SK-N-MC (cell line): ENCODE measurements at regions not wholly inside any gene's neighbourhood (a gene's known extent, or its start where the extent isn't known, plus 50 kb on each side); places are given as distances from the start of the nearest gene placed in this dataset.

ENCODE experiments used
- DNase-seq: peaks from one replicate; pipeline ENCODE4 v3.0.0-alpha.2; 2011; ENCODE audit warnings: low read depth, low spot score
- H3K27ac ChIP-seq: fragments of 200-600 bp; sonication (generic); 2 replicates; pipeline ENCODE4 v1.5.1; 2016; ENCODE audit warnings: mixed run types
- H3K36me3 ChIP-seq: fragments of 200-600 bp; sonication (generic); 2 replicates; pipeline ENCODE4 v1.6.1; 2017; ENCODE audit warnings: antibody characterized with exemption, low read length, mixed read lengths; ENCODE audit not compliant: insufficient read depth
- H3K4me3 ChIP-seq: fragments of 200-600 bp; sonication (generic); 2 replicates; pipeline ENCODE4 v1.5.1; 2016
- H3K9ac ChIP-seq: fragments of 200-600 bp; sonication (generic); 2 replicates; pipeline ENCODE4 v1.8.0; 2017; ENCODE audit warnings: mixed run types, mixed read lengths; ENCODE audit not compliant: insufficient read length
- H3K9me3 ChIP-seq: fragments of 200-600 bp; sonication (generic); 2 replicates; pipeline ENCODE4 v1.6.1; 2017; ENCODE audit warnings: low read depth, mild to moderate bottlenecking, antibody characterized with exemption, low read length, moderate library complexity, mixed read lengths
- EZH2 ChIP-seq: fragments of 200-600 bp; sonication (generic); IDR thresholded peaks from one replicate; pipeline ENCODE4 v1.6.1; 2017; ENCODE audit warnings: antibody characterized with exemption
- FOXP2 ChIP-seq: optimal IDR thresholded peaks from 2 replicates; pipeline ENCODE3; 2011; ENCODE audit warnings: mild to moderate bottlenecking, moderate library complexity; ENCODE audit not compliant: insufficient read depth; ENCODE audit errors: extremely low read length, control extremely low read depth
- POLR2AphosphoS5 ChIP-seq: IDR thresholded peaks from 2 replicates; pipeline ENCODE4 v1.6.1; 2012; ENCODE audit warnings: mild to moderate bottlenecking, low read depth, low read length, borderline replicate concordance

DNA sequence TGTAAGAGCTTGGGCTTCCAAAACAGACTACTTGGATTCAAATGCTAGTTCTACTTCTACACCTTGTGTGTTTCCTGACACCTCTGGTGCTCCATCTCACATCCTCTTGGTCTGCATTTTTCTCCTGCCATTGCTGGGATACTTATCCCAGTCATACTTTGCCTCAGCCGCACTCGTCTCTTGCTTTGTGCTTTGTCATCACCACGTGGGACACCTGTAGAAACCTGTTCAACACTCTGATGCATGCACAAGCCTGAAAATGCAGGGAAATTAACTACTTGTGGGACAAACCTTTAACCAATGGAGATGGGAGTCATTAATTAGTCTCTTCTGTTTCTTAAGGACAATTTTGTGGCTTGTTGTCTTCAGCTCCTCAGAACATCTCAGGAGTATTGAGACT, 94.2 kb upstream of the PHYHIPL start:
- H3K4me3 ChIP-seq, result no peak overlapping the region
- no peak for DNase-seq
- H3K36me3 ChIP-seq, result no peaks in the 10 kb centered on the region
- H3K27ac ChIP-seq, result no peak overlapping the region
- H3K9ac ChIP-seq, result no peak overlapping the region
- TF ChIP-seq POLR2AphosphoS5 (no peak), EZH2 (no peak), FOXP2 (no peak)
- no peaks in the 10 kb centered on the region for H3K9me3 ChIP-seq

DNA sequence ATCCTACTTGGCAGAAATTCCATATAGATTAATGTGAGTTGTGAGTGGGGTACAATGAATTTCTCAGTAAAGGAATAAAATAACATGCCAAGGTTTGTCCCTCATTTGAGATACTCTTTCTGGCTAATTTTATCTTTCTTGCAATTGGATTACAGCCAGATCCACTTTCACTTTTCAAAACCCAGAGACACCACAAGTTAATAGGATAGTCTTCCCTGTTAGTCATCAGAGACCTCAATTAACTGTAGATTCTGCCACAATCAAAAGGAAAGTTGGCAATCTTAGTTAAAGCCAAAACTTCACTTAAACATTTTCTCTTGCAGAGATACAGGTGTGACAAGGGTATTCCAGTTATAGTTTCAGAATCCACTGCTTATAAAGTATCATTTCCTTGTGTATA, 91.4 kb upstream of the PHYHIPL start:
- Histone ChIP-seq H3K9me3 (no peaks in the 10 kb centered on the region), H3K4me3 (no peak overlapping the region), H3K36me3 (no peaks in the 10 kb centered on the region), H3K9ac (no peak overlapping the region), H3K27ac (no peak overlapping the region)
- no peak for DNase-seq
- no peak for TF ChIP-seq FOXP2

DNA sequence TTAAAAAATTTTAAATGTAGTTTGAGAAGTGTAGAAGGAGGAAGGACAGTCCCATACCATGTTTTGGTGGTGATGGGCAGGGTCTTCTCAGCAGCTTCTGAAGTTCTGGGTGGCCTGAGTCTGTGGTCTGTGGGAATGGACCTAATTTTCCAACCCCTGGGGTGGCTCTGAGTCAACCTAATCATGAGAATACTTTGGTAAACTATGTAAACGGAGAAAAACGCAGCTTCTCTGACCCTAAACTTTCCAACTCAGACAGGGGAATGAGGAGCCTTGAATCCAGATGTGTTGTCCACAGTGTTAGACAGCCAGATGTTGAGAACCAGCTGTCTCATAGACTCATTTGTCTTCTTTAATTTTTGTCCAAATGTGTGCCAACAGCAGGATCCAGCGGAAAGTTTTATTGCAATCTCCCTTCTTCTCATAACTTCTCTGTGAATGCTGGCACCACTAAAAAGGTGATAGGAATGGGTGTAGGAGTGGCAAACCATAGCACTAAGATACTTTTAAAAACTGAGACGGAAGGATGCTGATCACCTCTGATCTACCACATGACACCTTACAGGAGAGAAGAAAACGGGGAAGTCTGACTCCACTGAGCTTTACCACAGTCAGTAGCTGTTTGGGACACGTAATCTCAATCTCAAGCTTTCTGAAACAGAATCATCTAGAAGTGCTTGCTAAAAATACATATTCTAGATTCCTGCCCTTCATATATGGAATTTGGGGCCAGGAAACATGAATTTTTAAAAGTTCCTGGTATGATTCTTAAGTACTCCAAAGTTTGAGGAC, 90.5 kb upstream of the PHYHIPL start:
- no peak overlapping the region for H3K9ac ChIP-seq
- no peak for DNase-seq
- H3K27ac ChIP-seq, result no peak overlapping the region
- no peaks in the 10 kb centered on the region for H3K36me3 ChIP-seq
- H3K4me3 ChIP-seq, result no peak overlapping the region
- no peaks in the 10 kb centered on the region for H3K9me3 ChIP-seq
- TF ChIP-seq EZH2, result no peak
- no peak for TF ChIP-seq POLR2AphosphoS5
- no peak for TF ChIP-seq FOXP2

DNA sequence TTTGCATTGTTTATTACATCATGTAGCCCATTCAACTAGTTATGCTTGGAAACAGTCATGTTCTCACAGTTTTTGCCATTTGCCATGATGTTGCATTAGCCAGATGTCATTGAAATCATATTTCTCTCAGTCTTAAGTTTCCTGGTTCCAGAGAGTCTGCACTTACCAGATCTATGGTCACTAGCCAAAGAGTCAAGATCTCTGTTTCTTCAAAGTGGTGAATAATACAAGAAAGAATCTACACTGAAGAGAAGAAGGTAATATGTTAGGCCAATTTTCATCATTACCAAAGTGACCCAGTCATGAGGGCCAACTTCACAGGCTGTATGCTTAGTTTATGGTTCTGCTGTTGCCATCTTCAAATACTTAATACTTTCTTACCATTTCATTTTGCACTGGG, 89.0 kb upstream of the PHYHIPL start:
- no peak overlapping the region for H3K9ac ChIP-seq
- TF ChIP-seq EZH2, result no peak
- TF ChIP-seq POLR2AphosphoS5, result no peak
- TF ChIP-seq FOXP2, result no peak
- H3K9me3 ChIP-seq, result no peaks in the 10 kb centered on the region
- H3K4me3 ChIP-seq, result no peak overlapping the region
- H3K27ac ChIP-seq, result no peak overlapping the region
- H3K36me3 ChIP-seq, result no peaks in the 10 kb centered on the region
- no peak for DNase-seq

DNA sequence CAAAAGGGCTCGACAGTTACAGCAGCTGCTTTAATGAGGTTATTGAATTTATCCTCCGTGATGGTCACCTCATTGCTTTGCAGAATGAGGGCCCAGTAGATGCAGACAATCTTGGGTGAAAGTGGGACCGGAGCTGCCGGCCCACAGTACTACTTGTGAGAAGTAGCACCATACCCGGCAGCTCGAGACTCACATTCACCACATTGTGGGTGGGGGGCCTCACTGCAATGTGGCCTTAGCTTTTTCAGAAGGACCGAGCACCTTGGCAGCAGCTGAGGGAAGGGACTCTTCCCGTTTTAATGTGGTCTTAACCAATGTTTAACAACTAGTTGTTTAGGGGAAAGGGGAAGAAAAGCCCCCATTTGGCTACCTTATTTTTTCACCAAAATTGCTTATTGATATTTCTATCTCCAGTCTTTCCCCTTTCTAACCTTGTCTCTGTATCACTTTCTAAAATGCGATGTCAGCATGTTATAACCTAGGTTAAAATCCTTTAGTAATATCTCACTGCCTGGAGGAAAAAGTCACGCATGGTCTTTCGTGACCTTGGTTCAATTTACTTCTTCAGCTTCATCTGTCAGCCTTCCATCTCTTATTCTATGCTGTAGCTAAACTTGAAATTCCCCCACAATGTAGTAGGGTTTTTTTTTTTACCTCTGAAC, 87.4 kb upstream of the PHYHIPL start:
- H3K4me3 ChIP-seq, result no peak overlapping the region
- H3K9me3 ChIP-seq, result no peaks in the 10 kb centered on the region
- no peaks in the 10 kb centered on the region for H3K36me3 ChIP-seq
- DNase-seq, result no peak
- no peak overlapping the region for H3K27ac ChIP-seq
- no peak for TF ChIP-seq FOXP2
- H3K9ac ChIP-seq, result no peak overlapping the region

DNA sequence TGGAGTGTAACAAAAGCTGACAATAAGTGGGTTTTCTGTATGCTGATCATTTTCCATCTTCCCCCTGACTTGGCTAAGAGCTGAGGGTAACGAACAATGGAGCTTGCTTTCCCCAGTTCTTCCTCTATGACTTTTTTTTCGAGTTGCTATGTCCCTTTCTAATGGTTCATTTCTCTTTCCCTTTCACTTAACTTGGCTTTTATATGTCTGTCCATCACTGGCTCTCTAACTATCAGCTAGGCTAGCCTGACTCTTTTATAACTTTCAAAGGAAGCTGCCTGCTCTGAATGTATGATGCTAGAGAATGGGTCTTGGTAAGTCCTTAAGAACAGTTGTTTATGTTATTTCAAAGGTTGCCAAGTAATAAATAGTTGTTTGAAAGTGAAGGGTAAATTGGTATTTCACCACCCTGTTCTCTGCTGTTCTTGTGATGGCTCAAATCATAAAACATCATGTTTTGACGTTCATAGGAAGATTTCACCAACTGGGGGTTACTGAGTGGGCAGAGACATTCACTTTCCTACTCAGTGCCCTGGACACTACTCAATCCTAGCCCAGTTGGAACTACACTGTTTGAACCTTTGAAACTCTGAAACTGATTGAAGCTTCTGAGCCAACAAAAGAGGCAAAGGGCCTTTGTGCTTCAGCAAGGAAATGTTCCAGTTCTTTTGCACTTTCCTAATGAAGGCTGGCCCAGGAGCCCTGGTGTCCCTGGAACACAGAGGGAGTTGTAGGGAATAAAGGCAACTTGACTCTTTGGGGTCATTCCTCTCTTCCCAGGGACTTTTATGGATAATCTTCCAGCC, 85.4 kb upstream of the PHYHIPL start:
- no peak overlapping the region for H3K4me3 ChIP-seq
- H3K9ac ChIP-seq, result no peak overlapping the region
- no peaks in the 10 kb centered on the region for H3K36me3 ChIP-seq
- no peak for DNase-seq
- H3K27ac ChIP-seq, result no peak overlapping the region
- TF ChIP-seq EZH2 (no peak), FOXP2 (no peak), POLR2AphosphoS5 (no peak)
- H3K9me3 ChIP-seq, result no peaks in the 10 kb centered on the region

DNA sequence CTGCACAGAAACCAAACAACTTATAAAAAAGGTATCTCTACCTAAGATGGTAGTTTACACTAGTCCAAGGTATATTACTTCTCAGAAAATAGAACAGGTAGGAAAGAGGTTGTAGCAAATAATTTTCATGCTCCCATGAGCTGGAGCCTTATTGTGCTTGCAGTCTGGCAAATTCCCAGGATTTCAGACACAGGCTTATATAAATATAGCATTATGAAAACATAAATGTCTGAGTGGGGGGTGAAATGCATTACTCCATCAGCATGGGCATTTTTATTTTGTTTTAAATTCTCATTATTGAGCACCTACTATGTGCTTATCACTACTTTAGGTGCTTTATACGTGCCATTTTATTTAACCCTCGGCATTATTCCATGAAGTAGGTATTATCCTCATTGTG, 83.0 kb upstream of the PHYHIPL start:
- Histone ChIP-seq H3K27ac (no peak overlapping the region), H3K36me3 (no peaks in the 10 kb centered on the region), H3K9me3 (no peaks in the 10 kb centered on the region), H3K9ac (no peak overlapping the region), H3K4me3 (no peak overlapping the region)
- no peak for DNase-seq
- no peak for TF ChIP-seq POLR2AphosphoS5
- TF ChIP-seq FOXP2, result no peak
- TF ChIP-seq EZH2, result no peak

DNA sequence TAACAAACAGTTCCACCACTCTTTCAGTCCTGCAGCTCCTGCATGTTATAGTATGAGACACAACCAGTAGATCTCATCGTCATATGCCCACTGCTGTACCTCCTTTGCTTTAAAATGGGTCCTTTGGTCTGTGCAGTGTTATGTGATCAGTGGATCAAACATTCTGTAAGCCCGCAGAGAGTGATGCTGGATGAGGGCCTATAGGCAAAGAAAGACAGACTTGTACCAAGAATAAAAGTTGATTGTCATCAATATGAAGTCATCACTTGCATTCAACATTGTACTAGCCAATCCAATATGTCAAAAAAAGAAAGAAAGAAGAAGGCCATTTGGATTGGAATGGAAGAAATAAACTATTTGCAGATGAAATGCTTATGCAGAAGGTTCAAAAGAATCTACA, 79.8 kb upstream of the PHYHIPL start:
- no peak overlapping the region for H3K4me3 ChIP-seq
- TF ChIP-seq POLR2AphosphoS5 (no peak), FOXP2 (no peak), EZH2 (no peak)
- DNase-seq, result no peak
- no peak overlapping the region for H3K9ac ChIP-seq
- no peaks in the 10 kb centered on the region for H3K9me3 ChIP-seq
- no peak overlapping the region for H3K27ac ChIP-seq
- no peaks in the 10 kb centered on the region for H3K36me3 ChIP-seq
